ENCODE measurements at regions not wholly inside any gene's neighbourhood (a gene's known extent, or its start where the extent isn't known, plus 50 kb on each side); places are given as distances from the start of the nearest gene placed in this dataset.

DNA sequence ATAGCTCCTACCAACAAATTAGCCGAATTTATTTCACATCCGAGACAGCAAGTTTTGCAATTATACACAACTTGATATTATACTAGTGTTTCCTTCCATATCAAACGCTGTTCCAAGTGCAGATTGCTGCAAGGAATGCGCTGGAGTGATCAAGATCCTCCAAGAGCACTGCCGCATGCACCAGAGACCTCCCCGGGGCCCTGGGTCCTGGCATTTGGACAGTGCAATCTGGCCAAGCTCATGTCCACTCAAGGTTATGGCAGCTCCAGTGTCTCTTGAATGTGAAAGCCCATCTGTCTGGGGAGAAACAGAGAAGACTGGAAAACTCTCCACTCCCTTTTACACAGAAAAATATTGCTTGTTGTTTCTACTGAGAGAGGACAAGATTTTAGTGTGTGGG, 111.9 kb downstream of the HSPH1 start:
- no peak for DNase-seq

DNA sequence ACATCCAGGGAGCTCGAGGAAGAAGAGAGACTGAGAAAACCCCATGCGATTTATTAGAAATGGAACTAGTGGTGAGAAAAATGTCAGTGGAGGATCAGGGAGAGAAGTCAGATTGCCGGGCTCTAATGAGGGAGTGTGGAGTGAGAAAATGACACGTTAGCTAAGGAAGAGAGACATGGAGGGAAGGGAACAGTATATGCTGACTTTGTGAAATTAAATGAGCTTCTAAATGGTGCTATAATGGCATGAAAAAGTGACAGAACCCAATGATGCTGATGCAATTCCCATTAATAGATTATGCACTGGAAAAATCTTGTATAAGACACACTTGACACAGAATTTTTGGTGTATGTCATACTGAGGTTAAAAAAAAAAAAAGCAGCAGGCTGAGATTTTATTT, 112.6 kb downstream of the HSPH1 start:
- DNase-seq: no peak

DNA sequence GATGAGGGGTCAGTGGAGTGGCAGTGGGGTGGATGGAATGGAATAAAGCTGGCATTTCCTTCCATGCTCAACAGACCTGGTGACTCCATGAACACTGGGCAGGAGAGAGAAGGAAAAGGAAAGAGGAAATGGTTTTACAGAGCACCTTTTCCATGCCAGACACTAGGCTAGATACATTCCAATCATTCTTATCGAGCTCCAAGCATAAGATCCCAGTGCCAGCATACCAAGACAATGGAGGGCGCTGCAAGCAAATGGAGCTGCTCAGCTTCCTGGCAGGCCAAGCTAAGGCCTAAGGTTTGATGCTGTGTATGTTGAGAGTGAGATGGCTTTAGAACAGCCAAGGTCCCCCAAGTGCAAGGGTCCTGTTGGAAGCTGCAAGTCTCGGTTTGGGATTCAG, 113.2 kb downstream of the HSPH1 start:
- DNase-seq: no peak

DNA sequence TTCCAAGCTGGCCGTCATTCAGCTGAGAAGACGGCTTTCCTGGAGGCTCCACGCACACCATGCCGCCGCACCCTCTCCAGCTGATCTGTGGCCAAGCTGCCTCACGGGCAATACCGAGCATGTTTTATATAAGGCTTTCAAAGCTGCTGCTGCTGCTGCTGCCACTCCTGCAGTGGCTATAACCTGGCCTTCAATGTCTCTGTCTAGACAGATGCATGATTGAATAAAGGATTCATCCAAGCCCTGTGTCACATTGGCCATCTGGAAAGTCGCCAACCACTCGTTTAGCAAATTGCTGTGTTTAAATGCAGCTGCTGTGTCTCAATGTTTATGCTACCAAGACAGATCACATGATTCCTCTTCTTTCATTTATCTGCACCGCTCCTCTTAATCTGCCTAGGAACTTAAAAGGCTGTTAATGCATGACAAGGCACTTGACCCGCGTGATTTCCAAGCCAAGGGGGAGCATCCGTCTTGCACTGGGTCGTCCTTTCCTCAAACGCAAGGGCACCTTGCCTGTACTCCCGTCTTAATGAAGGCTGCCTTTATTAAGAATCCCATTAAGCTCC, 114.3 kb downstream of the TEX26 start:
- peak in 40 of 58 donors; percentile 10 to 85 (median 32) for DNase-seq

DNA sequence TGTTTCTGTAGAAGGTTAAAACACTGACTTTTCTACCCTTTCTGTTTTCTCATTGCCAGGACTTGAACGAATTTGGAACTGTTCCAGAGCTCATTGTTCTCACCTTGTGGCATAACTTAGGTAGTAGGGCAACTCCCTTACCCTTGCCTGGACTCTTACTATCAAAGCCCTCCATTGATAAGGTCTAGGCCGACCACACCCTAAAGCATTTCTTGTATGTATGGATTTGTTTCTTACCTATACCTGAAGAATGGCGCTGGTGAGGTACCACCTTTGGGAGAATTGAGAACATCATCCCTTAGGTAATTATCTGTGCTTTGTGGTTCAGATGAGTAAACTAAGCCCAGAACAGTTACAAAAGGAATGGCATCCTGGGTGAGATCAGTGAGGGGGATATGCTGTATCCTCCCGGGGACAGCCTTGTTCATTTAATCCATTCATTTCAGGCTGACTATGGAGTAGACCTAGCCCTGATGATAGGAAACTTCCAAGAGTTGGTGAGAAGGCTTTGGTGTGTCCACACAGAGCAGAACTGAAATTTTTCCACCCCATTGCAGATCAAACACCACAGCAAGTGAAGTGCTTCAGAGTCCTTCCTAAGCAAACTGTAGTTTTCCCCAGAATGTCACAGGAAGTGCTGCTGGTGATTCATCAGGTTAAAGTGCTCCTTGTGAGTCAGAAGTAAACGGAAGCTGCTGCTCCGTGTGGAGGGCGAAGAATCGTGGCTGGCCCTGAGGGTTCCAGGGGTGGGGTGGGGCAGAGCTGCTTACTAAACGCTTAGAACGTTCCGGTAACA, 113.0 kb downstream of the TEX26 start:
- no peak for DNase-seq

DNA sequence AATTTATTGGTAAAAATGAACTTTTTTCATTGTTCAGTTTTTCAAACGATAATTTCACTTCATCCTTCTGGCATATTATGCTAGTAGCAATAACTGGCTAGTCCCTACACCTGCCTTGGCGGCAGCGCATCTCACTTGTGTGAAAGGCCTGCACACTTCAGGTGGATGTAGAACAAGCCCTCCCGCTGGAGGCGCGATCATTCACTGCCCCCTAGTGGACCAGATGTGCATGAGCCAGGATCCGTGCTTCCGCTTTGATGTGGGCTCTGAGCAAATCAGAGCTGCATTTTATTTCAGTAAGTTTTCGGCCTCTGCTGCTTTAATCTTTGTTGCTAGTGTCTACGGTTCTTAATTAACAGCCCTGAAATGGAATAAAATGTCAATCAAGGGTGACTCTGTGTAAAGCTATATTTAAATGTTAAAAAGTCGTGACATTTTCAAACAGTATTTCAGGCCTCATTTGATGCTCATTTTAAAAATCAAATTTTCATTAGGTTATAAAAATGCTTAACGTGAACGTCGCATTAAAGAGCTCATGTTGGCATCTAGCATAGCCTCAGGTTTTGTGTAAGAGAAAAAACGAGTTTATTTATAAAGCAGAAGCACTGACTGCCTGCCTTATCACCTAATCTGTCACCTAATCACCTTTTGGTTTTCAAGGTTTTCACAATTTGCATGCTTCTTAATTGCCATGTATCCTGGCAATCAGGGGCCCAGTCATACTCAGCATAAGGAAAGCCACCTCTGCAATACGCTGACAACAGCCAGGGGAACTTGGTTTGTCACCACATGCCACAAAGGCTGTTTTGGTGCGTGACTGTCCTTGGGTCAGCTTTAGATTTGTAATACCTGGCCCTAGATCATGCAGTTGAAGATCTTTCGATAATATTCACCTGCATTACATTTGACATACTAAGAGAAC, 112.2 kb downstream of the TEX26 start:
- peak in 54 of 58 donors; percentile 10 to 82 (median 54) for DNase-seq

DNA sequence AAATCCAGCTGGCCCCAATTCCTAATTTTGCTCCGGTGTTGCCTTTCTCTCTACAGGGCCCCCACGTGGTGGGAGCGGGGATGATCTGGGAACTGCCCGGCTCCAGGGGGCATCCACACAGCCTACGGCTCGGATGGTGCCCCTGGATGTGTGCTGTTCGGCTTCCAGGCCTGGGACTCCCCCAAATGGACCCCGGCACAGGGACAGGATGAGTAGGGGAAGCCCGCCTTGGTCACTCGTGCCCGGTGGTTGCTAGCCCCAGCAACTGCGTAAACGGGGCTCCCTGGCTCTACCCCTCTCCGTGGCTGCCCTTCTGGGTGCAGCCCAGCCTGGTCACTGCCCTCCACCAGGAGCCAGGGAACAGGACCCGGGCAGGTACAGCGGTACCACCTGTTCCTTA, 111.5 kb downstream of the TEX26 start:
- no peak for DNase-seq

DNA sequence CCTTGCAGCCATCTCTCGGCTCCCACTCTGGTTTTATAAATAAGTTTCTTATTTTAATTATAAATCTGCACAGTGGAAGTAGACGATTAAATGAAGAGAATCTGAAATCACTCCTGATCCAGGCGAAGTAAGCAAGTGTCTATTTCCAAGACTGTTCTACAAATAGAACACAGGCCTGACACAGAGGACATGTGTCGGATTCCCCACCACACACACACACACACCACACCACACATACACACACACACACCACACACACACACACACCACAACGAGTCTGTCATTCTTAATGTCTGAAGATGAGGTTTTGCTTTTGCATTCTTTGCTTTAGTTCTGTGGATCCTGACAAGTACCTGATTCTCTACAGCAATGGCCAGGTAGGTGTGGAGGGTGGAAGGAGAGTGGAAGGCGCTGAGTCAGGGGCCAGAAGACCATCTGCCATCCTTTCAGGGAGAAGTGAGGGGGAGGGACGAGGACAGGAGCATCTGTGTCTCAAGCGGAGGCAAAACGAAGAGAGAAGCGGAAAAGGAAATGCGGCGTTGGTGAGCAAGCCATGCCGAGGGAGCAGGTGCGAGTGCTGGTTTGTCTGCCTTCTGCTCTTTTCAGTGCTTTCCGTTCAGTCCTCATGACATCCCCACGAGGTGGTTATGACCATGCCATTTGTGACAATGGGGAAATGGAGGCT, 110.2 kb downstream of the TEX26 start:
- DNase-seq: peak in 8 of 58 donors; percentile 18 to 73 (median 34)

DNA sequence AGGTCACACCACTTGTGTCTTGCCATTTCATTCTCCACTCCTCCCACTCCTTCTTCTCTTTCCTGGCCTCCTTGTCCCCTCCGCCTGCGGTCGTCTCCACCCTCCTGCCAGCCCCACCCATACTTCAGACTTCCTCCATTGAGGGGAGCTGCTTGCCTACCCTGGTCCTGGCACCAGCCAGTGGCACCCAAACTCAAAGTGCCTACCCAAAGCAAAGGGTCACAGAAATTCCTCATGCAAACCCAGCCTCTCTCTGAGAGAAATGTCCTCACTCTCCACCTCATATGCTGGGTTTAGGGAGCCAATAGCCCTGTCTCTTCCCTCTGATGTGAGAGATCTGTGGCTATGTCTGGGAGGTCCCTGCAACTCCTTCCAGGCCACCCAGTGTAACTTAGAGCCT, 109.6 kb downstream of the TEX26 start:
- DNase-seq: no peak

DNA sequence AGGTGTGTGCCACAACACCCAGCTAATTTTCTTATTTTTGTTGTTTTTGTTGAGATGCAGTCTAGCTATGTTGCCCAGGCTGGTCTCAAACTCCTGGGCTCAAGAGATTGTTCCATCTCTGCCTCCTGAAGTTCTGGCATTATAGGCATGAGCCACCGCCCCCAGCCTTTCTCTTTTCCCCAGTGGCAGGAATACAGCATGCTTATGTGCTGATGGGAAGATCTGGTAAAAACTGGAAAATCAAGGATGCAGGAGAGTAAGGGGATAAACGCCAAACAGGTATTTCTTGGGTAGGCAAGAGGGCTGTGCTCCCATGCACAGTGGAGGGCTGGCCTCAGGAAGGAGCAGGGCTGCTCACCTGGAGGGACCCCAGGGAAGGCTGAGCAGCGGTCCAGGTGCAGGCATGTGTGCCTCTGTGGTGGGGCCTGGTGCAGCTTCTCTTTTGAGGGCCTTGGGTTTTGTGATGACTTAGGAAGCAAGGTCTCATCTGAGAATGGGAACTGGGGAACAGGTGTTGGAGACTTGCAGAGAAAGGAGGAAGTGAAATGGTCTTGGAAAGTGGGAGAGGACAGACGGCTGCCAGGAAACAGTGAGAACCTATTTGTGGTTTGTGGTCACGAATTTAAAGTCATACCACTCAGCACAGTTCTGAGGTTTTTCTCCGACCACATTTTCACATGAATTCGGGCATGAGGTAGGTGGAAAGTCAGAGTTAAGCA, 106.5 kb downstream of the TEX26 start:
- DNase-seq: no peak

DNA sequence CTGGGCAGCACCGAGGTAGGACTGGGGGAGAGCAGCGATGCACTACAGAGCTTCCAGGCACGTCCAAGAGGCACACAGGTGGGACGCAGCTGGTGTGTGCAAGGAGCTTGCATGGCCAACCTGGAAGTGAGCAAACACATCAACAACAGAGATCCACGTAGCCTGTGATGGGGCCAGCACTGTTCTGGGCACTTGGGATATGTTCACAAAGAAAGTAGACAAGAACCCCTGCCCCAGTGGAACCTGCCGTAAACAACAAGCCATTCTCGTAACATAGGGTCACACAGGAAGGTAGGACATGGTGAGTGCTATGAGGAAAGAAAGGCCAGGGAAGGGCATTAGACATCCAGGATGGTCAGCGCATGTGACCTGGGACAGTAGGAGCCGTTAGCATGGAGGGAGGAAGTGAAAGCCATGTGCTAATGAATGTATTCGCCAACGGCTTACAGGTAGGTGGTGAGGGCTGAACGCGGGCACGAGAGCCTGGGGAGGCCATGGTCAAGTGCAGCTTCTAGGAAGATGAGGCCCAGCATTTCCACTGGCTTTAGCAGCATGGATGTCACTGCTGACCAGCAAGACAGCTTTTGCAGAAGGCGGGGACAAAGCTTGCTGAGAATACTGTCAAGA, 105.5 kb downstream of the TEX26 start:
- DNase-seq: no peak

DNA sequence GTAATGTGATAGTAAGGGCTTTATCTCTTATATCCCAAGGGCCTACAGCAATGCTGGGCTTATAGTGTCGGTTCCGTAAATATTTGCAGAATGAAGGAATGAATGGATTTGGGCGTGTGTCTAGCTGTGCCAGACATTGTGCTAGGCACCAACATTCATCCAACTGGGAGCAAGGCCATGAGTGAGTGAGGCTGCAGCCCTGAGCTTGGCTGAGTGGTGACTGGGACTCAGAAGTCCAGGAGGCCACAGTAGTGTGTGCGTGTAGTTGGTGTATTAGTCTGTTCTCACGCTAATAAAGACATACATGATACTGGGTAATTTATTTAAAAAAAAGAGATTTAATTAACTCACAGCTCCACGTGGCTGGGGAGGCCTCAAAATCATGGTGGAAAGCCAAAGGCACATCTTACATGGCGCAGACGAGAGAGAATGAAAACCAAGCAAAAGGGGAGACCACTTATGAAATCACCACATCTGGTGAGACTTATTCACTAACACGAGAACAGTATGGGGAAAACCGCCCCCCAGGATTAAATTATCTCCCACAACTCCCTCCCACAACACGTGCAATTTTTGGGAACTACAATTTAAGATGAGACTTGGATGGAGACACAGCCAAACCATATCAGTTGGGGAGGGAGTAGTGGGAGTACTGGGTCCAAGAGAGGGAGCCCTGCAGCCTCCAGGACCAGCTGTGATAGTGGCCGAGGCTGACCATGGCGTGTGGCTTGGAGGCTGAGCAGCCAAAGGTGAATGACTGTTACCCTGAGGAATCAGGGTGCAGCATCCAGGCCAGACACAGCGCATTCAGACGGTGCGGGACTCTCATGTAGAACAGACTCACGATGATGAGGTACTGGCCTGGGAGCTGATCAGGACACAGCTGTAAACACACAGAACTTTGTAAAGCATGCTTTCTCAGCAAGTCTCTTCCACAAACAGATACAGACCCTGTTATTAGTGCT, 104.6 kb downstream of the TEX26 start:
- DNase-seq: no peak

DNA sequence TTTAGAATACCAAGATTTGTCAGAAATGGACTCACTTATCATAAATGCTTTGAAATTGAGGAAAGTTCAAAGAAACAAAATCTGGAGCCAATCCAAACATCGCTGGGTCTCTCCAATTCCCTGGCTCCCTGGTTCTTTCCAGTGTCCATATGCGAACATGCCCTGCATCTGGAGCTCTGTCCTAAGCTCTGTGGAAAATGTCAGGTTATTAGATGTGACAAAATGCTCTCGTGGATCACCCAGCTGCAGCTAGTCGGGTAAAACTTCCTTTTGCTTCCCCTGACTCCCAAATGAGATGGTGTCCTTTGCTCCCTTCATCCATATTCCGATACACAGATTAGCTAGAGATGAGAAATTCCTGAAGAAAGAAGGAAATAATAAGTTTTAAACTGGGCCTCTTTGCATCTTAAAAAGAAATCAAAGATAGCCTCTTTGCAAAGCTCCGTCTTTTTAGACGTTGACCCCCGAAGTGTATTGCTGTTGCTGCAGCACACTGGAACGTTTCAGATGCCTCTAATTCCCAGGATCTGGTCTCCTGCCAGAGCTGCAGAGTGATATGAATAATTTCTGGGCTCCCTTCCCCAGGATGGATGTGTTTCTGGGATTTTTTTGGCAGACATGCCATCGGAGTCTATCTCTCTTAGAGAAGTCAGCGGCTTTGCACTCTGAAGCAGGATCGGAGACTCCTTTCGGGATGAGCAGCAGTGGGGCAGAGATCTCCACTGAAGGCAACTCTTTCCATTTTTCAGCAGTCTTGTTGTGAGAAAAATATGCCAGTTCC, 102.9 kb downstream of the TEX26 start:
- DNase-seq: peak in 16 of 58 donors; percentile 10 to 64 (median 20)

DNA sequence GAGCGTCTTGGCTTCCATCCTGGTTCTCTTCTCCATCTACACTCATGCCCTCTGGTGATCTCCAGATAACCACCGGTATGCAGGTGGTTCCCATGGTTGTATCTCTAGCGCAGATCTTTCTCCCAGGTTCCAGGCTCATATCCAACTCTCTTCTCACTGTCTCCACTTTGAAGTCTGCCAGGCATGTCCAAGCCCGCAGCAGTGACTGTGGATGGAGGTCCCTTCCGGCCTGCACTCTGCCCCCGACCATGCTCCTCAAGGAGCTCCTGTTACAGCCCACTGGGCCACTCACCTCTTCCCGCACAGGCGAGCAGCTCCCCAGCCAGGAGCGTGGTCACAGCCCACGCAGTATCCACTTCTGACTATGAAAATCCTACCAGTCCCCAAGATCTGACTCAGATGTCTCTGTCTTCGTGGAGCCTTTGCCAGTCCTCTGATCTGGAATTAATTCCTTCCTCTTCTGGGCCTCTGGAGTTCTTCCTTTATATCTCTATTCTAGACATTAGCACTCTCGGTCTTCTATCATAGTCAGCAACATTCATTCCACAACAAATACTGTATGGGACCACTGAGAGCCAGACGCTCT, 100.2 kb downstream of the TEX26 start:
- DNase-seq: peak in 1 of 58 donors; percentile 17

DNA sequence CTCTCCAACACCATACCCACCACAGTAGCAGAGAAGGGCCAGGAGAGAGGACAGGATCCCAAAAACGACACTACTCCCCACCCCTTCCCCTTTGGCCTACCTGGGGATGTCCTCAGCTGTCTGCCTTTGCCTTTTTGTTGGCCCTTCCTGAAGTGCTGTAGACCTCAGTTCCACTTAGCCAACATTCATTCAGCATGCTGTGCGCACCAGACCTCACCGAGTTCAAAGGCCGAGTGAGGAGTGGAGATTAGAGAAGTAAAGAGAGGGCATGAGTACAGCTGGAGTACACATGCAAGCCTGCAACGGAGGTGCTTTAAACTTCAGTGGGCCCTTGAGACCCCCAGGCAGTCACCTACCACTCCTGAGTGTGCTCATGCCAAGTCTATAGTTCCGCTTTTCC, 99.0 kb downstream of the TEX26 start:
- DNase-seq: no peak

DNA sequence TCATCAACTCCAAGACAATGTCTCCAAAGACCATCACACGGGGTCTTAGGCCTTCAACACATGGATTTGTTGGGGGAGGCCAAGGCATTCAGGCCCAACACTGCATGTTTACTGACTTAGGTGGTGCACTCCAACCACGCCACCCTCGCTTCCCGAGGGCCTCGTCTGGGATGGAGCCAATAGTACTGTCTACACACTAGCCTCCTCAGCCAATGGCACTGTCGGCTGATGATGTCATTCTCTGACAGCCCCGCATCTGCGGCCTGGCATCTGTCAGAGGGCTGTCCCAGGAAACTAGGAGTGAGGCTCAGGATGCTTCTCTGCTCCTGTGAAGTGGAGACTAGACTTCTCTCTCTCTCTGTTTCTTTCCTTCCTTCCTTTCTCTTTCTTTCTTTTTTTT, 96.6 kb downstream of the TEX26 start:
- peak in 1 of 58 donors; percentile 38 for DNase-seq

DNA sequence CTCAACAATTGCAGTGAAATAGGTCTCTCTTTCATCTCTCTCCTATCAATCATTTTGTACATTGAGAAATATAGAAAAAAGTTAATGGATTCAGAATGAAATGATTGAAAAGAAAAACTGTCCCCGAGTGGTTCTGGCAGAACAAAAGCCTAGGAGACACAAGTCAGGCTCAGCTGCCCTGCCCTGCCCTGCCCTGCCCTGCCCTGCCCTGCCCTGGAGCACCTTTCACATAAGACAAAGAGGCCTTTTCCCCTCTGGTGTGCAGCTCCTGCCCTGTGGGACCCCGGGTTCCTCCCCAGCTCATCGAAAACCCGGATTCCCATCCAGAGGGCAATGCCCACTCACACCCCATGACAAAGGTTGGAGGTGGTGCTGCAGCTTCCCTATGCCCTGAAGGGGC, 94.7 kb downstream of the TEX26 start:
- no peak for DNase-seq

Measured in anterior cingulate cortex (tissue), 58 donors.